B cell (primary cell): ENCODE measurements at regions not wholly inside any gene's neighbourhood (a gene's known extent, or its start where the extent isn't known, plus 50 kb on each side); places are given as distances from the start of the nearest gene placed in this dataset.

Source experiments
- CTCF ChIP-seq: fragments of 200-600 bp; IDR thresholded peaks from one replicate; pipeline ENCODE4 v1.8.0; 2022; ENCODE audit warnings: antibody characterized with exemption, mild to moderate bottlenecking
- EZH2 ChIP-seq: IDR thresholded peaks from 2 replicates; pipeline ENCODE4 v1.6.1; 2012; ENCODE audit warnings: borderline replicate concordance, low read depth, mild to moderate bottlenecking, moderate library complexity, low read length; ENCODE audit not compliant: insufficient read depth, poor library complexity, severe bottlenecking

GRCh38 chr5:6006838-6007314 is 371.5 kb downstream of the MED10 start:
- TF ChIP-seq EZH2 (no peak), CTCF (no peak)
